Prostate gland (tissue), 2 donors: ENCODE measurements at regions not wholly inside any gene's neighbourhood (a gene's known extent, or its start where the extent isn't known, plus 50 kb on each side); places are given as distances from the start of the nearest gene placed in this dataset.

Experiments
- CTCF ChIP-seq, 4 experiments: fragments of 200-600 bp in 2 of 4; fragments of 450-650 bp in 2 of 4; sonication (generic) in 2 of 4; IDR thresholded peaks; 1 replicate in 3 of 4; 2 replicates in 1 of 4; pipeline ENCODE4 v1.5.1; 2016 to 2019; ENCODE audit warnings: antibody characterized with exemption in 4 of 4, mild to moderate bottlenecking in 2 of 4, moderate library complexity in 2 of 4
- POLR2A ChIP-seq: fragments of 450-650 bp; IDR thresholded peaks from one replicate; pipeline ENCODE4 v1.6.1; 2016; ENCODE audit warnings: antibody characterized with exemption, mild to moderate bottlenecking
- POLR2AphosphoS5 ChIP-seq: sonication (generic); formaldehyde crosslinking; IDR thresholded peaks from one replicate; pipeline ENCODE4 v1.6.1; 2017; ENCODE audit warnings: antibody characterized with exemption

GRCh38 chr2:145597809-145598208 lies 1077.9 kb upstream of the ZEB2 start:
- TF ChIP-seq CTCF (IDR thresholded peaks at IDR 0.05), result no peak
- no peak for TF ChIP-seq POLR2A
- no peak for TF ChIP-seq POLR2AphosphoS5
